ENCODE measurements at regions not wholly inside any gene's neighbourhood (a gene's known extent, or its start where the extent isn't known, plus 50 kb on each side); places are given as distances from the start of the nearest gene placed in this dataset.

- DNase-seq: no peak
These were observed 492.1 kb downstream of the SOX6 start for GRCh38 chr11:15864026-15864805.

DNA sequence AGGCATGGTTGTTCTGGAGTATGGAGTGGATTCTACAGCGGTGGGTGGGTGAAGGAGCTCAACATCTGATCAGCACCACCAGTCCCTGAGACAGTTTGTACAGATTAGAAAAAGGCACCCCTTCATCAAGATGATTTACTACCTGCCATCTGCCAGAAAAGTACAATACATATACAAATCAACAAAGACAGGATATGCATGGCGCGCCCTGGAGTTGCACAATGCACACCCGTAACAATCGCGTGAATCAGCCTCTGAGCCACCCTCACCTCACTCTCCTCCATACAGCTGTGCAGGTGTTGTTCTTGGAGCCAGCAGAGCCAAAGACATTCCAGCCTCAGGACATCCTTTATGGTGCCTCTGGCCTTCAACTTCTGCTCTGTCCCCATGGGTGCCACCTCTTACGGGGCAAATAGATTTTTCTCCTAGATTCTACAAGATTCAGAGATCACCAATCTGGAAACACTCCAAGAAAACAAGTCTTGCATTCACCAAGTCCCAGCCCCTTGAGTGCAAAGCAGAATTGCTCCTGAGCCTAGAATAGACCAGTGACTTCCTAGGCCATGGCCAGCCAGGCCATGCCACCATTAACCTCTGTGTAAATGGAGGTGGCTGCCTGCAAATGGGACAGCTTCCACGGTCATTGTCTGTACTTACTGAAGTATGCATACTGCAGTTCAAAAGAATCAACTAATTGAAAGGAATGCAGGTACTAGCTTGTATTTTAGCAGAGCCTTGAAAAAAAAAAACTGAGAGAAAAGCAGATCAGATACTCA, 490.9 kb downstream of the SOX6 start:
- no peak for DNase-seq

DNA sequence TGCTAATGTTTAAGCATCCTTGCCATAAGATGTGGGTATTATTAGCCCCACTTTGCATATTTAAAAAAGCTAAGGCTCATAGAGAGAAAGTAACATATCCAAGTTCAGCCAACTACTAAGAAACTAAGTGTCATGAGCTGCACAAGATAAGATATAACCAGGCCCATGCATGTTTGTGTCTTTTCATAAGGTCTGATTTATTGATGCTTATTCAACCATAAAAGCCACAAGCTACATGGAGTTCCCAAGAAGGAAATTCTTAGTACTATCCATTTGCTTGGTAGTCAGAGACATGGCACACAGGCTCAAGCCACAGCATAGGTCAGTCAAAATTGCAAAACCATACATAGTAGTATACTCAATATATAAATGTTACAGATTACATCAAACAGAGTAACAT, 488.5 kb downstream of the SOX6 start:
- no peak for DNase-seq

DNA sequence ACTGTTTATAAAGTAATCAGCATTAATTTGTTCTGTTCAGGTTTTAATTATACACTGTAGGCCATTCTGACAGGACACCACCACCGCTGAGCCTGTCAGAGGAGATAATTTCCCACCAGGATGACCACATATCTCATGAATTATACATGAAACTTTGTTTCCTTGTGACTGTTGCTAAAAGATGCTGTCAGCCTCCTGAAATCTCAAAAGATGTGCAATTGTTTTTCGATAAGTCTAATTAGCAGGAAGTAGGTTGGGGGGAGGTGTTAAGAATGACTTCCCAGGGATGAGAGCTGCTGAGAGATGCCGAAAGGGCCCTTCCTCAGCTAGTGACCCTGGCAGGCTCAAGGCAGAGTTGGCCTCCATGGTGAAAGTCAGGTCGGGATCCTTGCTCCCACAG, 485.4 kb downstream of the SOX6 start:
- no peak for DNase-seq

GRCh38 chr11:15871904-15872626, 484.3 kb downstream of the SOX6 start:
- DNase-seq: no peak

GRCh38 chr11:15873501-15873900, 482.8 kb downstream of the SOX6 start:
- no peak for DNase-seq

- DNase-seq: no peak
These were observed 481.6 kb downstream of the SOX6 start for GRCh38 chr11:15874704-15875103.

DNA sequence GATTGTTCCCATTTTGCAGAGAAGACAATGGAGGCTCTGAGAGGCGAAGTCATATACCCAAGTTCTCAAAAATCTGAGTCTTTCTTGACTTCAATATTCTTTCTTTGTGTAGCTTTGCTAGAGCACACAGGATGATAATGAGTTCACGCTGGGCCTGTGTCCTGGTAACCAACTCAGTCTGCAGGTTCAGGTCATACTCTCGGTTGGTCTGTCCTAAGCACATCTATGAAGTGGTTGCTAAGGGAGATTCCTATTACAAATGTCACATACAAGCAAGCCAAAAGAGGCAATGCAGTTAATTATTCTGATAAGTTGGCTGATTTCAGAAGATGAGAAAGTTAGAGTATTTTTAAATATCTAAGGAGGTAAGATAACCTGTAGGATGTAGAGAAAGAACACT, 481.0 kb downstream of the SOX6 start:
- no peak for DNase-seq

DNA sequence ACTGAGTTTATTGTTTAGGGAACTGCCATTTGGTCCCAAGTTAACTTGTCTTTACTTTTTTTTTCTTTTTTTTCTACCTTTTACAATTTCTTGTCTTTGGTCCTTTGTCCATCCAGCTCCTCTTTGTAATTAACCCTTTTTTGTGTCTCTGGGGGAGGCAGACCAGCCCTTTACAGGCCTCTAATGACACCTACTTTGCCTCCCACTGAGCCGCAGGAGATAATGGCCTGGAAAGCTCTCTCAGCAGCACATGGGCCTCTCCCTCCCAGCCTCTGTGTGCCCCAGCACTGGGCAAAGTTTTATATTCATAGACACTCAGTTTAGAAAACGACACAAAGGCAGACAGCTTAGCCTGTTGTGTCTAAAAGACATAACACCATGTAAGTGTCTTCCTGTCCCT, 480.4 kb downstream of the SOX6 start:
- no peak for DNase-seq

- DNase-seq: no peak
These were observed 477.6 kb downstream of the SOX6 start for GRCh38 chr11:15878756-15879155.

DNA sequence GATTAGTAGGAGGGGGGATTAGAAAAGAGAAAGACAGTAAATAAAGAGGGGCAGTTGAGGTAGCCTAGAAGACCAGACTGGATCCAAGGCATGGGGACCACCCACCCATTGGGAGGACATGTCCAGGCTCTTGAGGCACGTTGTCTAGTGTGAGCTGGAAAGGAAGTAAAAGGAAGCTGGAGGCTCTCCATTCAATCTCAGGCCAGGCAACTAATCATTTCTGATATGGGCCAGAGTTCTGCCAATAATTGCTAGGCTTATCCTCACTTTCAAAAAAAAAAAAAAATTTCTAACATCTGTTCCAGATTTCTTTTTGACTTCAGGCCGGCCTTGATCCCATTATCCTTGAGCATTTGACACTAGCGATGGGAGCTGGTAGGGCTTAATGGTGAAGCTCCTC, 476.1 kb downstream of the SOX6 start:
- DNase-seq: no peak

DNA sequence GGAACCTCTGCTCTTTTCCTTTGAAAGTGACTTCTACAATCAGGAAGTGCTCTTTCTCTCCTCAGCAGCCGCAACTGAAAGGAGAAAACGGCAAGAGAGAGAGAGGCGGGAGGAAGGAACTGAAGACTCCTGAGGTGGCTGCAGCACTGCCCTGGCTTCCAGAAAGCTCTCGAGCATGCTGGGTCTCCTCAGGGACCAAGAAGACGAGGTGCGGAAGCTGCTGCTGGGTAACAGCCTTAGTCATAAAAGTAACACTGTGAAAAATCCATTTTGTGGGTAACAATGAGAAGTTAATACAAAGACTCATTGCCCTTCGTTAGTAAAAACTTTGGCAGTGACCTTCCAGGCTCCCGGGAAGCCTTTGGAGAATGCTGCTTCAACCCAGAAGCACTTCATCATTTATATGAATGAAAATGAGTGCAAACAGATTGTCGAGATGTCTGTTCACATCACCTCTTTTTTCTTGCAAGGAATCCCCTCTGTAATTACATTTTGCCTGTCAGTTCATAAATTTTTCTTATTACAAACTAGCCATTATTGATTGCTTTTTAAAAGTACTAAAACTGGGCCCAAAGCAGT, 473.4 kb downstream of the SOX6 start:
- no peak for DNase-seq

GRCh38 chr11:15883455-15883920, 472.9 kb downstream of the SOX6 start:
- no peak for DNase-seq

GRCh38 chr11:15884141-15884540, 472.2 kb downstream of the SOX6 start:
- no peak for DNase-seq

DNA sequence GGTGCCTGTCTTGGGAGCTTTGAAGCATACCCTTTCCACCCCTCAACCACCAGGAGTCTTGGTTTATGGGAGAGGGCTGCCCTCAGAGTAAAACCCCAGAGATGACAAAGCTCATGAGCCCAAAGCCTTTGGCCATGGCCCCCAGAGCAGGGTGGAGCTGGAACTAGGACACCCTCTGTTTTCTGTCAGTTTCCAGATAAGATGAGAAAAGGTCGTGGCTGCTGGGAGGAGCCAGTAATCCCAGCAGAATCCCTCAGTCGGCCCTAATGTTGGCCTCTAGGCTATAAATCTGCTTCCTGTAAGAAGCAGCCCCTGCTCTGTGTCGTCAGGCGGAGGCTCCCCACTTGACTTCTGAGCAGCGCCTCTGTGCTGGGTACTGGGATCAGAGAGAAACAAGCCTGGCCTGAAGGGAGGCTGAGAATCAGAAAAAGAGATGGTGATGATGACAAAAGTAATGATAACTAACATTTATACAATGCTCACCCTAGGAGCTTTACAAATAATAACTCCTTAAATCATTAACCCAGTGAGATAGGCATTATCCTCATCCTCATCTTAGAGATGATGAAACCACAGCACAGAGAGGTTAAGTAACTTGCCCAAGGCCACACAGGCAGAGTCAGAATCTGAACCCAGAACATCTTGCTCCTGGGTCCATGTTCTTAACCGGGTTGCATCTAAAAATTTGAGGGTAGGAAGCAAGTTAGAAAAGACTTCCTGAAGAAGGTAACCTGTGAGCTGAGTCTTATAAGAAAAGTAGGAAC, 471.4 kb downstream of the SOX6 start:
- no peak for DNase-seq

GRCh38 chr11:15885854-15886253, 470.5 kb downstream of the SOX6 start:
- no peak for DNase-seq

DNA sequence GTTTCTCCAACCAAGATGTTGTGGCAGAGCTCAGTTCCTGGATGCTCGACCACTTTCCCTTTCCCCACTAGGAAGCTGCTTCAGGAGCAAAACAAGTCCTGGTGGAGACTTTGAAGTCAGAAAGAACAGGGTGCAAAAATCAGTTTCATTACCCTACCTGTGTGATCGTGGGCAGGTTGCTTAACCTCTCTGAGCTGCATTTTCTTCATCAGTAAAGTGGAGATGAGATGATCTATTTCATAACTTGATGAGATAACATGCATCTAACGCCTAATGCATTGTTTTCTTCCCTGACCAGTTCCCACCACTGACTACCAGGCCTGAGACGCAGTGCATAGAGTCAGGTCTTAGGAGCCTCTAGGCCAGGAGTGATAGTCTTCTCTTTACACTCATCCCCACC, 470.0 kb downstream of the SOX6 start:
- no peak for DNase-seq

- no peak for DNase-seq
These were observed 469.5 kb downstream of the SOX6 start for GRCh38 chr11:15886866-15887265.

DNA sequence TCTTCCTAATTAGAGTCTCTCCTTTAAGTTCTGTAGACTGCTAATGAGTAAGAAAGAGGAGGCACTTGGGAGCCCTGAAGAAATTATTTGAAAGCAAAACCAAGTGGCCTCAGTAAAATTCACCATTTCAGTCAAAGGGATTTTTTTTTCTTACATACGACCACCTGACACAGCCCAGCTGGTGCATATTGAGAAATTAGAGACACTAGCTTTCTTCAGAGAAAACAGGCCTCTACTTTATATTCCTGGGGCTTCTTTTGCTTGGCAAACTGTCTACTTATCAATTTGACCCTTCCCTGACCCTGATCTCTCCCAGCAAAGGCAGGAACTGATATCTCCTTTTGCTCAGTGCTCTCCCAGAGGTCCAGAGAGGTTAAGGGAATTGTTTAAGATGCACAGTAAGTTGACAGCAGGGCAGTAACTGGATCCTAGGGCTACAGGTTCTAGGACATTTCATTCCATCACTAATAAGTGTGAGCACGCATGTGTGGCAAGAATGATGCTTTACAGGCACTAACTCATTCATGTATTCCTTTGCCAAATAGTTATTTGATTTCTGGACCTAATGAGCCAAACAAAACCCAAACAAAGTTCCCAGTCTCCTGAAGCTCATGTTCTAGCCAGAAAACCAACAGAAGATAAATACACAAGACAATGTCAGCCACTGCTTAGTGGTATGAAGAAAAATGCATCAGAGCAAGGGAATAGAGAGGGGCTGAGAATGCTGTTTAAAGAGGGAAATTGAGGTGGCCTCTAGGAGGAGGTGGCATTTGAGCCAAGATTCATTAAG, 467.6 kb downstream of the SOX6 start:
- no peak for DNase-seq

DNA sequence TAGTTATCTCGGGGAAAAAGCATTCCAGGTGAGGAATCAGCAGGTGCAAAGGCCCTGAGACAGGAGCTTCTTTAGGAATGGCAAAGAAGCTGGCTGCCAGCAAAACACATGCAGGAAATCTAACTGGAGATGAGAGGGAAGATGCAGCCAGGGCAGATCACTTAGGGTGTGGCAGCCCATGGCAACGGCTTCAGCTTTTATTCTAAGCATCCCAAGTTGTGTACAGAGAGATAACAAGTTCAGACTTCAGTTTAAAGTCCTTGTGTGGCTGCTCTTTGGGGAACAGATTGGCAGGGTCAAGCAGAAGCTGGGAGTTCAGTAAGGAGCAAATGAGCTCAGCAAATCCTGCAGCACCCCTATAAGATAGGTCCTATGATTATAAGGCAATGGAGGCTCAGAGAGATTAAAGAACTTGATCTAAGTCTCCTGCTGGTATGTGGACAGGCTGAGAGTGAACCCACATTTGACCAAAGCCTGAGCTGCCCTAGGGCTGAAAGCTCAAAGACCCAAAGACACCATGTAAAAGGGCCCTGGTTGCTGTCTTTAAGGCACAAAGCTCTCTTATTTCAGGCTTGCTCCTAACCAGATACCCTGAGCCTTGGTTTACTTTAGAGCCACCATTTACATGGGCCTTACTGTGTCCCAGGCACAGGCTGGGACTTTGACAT, 466.8 kb downstream of the SOX6 start:
- DNase-seq: no peak

Data from CD4-positive, alpha-beta T cell treated with Interleukin-15 for 1 hour (primary cell).